Posterior vena cava (tissue), 2 donors: ENCODE measurements at regions not wholly inside any gene's neighbourhood (a gene's known extent, or its start where the extent isn't known, plus 50 kb on each side); places are given as distances from the start of the nearest gene placed in this dataset.

Experiments used
- DNase-seq: peaks from one replicate; pipeline ENCODE4 v3.0.0-alpha.2; 2020; ENCODE audit warnings: low spot score
- intact Hi-C, 2 donors: fragments of 100-400 bp; cut with DNase I; formaldehyde crosslinking; loops; one replicate each; pipeline versions ENCODE4 v1.14.1 to v1.14.2; 2022 to 2023
- donor health status: DM: yes; HTN: yes; CAD: no.
- donor health status: DM: yes; HTN: yes; CAD: no.

DNA sequence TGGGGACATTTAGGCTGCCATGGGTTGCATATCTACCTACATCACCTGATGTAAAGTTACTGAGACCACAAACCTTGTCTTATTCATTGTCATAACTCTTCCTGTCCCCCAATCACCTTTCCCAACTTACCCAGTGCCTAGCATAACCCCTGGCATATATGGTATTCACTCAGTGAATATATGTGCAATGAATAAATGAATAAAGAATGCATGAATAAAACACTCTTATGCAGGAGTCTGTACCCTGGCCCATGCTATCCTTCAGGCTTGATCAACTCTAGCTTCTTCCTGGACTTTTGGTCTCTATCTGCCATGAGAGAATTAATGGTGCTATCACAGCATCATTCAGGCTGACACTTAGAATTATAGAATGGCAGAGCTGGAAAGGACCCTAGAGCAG is 285.2 kb downstream of the SMARCA2 start:
- no peak for DNase-seq
- intact Hi-C loops, result no loop called here

DNA sequence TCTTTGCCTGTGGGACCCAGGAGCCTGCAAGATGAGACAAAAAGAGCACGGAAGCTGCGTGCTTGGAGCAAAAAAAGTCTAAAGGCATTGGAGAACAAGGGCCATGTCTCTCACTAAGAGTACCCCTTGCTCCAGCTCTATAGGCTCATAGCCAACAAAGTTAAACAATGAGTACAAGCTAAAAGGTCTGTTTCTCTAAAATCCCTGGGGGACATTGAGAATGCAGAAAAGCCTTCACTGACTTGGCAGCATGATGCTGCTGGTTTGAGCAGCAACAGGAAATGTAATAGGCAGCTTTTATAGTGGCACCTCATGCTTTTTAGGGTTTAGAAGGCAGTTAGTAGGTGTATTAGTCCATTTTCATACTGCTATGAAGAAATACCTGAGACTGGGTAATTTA is 287.5 kb downstream of the SMARCA2 start:
- intact Hi-C loops, result no loop called here
- no peak for DNase-seq

DNA sequence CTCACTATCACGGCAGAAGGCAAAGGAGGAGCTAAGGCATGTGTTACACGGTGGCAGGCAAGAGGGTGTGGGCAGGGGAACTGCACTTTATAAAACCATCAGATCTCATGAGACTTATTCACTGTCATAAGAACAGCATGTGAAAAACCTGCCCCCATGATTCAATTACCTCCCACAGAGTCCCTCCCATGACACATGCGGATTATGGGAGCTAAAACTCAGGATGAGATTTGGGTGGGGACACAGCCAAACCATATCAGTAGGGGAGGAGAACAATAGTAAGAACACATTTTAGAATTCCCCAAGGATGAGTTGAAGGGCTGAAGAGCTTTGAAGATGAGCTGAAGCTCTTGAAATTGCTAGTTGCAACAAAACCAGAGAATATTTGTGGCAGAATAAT is 287.9 kb downstream of the SMARCA2 start:
- DNase-seq, result no peak
- intact Hi-C loops, result no loop called here

DNA sequence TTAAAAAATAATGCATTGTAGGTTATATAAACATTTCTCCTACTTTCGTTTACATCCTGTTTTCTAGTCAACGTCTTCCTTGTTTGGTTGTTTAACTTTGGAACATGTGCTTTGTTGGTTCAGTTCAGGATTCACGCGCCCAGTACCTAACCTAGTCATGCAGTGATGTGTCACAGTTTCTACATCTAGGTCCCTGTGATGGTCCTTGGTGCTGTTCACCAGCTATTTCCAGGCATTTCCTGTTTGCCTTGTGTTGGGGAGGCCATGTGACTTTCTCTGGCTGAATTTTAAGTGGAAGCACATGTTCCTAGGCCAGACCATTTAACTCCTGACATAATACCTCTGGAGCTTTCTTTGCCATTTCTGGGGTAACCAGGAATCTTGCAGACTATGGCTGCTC is 292.3 kb downstream of the SMARCA2 start:
- DNase-seq, result no peak
- intact Hi-C loops, result no loop called here

DNA sequence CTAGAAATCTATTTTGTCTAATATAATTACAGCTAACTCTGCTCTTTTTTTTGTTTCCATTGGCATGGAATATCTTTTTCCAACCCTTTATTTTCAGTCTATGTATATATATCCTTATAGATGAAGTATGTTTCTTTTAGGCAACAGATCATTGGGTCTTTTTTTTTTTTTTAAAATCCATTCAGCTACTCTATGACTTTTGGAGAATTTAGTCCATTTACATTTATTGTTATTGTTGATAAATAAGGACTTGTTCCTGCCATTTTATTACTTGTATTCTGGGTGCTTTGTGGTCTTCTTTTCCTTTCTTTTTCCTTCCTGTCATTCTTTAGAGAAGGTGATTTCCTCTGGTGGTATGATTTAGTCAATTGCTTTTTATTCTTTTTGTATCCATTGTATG is 296.8 kb downstream of the SMARCA2 start:
- intact Hi-C loops, result no loop called here
- DNase-seq, result no peak

DNA sequence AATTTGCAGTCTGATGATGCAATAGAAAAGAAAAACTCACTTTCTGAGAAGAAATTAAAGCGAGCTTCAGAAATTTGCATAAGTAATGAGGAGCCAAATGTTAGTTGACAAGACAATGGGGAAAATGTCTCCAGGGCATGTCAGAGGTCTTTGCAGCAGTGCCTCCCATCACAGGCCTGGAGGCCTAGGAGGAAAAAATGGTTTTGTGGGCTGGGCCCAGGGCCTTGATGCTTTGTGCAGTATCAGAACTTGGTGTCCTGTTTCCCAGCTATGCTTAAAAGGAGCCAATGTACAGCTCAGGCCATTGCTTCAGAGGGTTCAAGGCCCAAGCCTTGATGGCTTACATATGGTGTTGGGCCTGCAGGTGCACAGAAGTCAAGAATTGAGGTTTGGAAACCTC is 298.4 kb downstream of the SMARCA2 start:
- intact Hi-C loops, result no loop called here
- DNase-seq, result no peak

DNA sequence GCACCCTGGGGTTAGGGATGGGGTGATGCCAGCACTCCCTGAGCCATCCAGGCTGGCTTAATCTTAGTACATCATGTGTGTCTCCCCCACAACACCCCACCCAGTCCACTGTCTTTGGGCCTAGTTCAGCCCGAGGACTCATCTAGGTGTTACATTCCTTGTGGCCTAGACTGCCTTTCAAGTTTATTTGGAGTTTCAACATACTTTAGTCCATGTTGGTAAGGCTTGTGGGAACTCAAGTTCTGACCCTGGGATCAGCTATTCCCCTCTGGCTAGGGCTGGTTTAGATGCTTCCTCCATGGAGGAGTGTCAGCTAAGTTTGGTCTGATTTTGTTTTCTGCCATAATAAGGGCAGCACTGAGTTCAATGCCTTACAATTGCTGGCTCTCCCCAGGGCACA is 302.4 kb downstream of the SMARCA2 start:
- intact Hi-C loops, result no loop called here
- DNase-seq, result no peak

DNA sequence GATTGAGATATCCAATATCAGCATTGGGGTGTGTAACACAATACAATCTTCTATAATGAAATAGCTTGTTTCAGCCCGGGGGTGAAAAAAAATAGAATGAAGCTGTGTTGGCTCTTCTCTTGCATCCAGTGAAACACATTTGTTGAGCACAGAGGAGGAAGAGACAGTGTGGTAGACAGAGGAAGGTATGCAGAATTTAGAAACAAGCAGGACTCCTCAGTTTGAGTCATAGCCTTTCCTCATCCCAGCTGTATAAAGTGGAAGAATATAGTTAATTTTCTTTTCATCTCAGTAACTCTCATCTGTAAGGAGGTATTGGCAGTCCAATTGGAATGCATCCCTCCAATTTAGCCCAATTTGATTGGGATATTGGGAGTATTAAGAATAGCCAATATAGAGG is 302.2 kb upstream of the VLDLR start:
- no peak for DNase-seq
- intact Hi-C loops, result no loop called here

DNA sequence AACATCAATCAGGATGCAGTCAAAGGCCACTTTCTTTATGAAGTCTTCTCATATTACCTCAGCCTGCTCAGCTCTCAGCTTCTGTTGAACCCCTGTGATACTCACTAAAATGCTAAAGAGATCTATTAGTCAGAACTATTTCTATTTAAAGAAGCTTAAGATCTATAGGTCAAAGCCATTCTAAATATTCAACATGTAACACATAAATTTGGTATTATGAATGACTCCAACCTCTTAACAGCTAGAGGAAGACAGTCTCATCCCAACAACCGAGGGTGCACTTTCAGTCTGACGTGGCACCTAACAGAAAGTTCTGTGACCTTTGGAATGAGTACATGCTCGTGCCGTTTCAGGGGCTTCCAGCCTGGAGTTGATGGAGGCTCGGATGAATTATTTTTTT is 301.5 kb upstream of the VLDLR start:
- intact Hi-C loops, result no loop called here

DNA sequence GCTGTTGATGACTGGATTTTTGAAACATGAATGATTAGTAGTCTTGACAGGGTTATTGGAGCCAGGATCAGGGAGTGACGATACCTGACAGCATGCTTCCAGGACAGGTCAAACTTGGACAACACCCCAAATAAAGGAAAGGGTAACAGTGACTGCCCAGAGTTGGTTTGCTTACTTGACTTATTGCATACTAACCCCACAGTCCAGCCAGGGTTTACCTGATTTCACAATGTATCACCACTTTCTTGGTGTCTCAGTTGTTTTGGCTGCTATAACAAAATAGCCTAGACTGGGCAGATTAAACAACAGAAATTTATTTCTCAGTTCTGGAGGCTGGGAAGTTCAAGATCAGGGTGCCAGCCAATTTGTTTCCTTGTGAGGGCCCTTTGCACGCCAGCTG is 301.0 kb upstream of the VLDLR start:
- intact Hi-C loops, result no loop called here
- DNase-seq, result no peak

More for the DNA sequence above, 301.5 kb upstream of the VLDLR start:
- no peak for DNase-seq

DNA sequence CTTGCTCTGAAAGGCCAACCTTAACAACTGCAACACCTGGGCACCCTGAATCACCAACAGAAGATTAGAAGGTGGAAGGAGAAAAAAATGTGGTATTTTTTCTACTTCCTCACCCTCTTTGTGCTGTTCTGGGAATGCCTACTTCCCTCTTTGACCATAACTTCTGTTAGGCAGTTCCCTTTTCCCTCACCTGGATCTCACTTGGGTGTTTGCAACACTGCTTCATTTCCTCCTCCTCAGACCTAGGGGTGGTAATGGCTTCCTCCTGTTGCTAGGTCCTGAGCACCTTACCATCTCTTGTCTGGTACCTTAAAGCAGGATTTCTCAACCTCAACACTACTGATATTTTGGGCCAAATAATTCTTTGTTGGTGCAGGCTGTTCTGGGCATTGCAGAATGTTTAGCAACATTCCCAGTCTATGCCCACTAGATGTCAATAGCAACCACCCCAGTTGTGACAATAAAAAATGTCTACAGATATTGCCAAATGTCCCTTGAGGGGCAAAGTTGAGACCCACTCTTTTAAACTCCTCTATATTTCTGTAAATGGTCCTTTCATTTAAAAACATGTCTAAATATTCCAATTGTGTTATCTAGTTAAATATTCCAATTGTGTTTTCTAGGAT is 300.0 kb upstream of the VLDLR start:
- intact Hi-C loops, result no loop called here
- DNase-seq, result no peak

DNA sequence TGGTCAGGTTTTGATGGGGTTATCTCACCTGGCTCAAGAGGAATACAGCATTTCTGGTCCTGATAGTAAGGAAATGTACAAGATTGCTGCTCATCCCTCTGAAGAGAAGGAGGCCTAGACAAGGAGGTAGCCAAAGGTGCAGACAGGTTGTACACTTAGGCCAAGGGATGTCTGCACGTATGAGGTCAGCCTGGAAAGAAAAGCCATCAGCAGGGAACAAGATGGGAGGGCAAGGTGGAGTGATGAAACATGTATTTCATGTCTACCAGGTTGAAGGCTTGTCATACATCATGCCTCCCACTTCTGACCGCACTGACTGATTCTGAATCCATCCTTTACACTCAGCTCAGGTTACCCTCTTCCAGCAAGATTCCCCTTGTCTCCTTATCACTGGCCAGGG is 296.8 kb upstream of the VLDLR start:
- no peak for DNase-seq

DNA sequence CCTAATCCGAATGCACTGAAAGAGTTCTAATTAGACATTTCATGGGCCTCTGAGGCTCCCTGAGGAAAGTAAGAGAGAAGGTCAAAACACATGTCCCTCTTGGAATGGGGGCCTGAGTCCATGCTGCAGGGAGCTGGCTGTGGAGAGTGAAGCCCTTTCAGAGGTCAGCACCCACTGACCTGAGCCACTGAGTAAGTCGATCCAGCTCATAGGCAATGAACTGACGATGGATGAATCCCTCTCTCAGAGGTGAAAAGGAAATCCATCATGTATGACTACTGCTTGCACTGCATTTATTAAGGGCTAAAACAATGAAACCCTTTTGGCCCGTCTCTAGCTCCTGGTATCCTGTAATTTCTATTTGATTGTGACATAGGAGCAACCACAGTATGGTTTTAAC is 288.9 kb upstream of the VLDLR start:
- DNase-seq, result no peak

More for the DNA sequence above, 296.8 kb upstream of the VLDLR start:
- intact Hi-C loops, result no loop called here

DNA sequence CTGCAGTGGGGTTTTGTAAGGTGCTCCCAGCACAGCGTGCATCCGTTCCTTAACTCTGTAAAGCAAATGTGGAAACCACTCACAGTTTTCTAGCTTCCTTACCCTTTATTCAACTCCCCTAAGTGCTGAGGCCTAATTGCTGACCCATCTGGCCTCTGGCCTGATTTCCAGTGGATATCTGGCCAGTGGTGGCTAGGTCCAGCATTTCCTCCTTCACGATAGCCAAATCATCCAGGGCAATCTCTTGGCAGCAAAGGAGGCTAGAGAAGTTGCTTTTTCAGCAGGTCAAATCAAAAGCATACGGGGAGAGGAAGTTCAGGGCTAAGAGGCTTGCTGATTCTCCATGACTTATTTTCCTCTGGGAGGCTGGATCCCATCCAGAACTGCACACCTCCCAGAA is 286.3 kb upstream of the VLDLR start:
- DNase-seq, result no peak
- intact Hi-C loops, result no loop called here

More for the DNA sequence above, 288.9 kb upstream of the VLDLR start:
- intact Hi-C loops, result no loop called here

DNA sequence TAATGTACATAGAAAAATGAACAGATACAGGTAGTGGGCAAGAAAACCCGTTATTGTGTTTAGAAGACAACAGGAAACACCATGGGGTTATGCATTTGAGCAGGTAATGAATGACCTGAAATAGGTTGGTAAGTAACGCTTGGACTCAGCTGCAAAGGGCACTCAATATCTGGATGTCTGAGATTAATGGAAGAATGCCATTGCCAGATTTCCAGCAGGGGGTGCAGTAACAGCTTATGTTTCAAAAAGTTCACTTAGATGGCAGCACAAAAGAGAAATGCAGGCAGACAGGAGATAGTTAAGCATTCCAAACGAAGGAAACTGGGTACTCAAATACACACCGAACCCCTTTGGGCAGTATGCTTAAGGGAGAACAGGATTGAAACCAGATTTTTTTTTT is 285.5 kb upstream of the VLDLR start:
- DNase-seq, result no peak
- intact Hi-C loops, result no loop called here

DNA sequence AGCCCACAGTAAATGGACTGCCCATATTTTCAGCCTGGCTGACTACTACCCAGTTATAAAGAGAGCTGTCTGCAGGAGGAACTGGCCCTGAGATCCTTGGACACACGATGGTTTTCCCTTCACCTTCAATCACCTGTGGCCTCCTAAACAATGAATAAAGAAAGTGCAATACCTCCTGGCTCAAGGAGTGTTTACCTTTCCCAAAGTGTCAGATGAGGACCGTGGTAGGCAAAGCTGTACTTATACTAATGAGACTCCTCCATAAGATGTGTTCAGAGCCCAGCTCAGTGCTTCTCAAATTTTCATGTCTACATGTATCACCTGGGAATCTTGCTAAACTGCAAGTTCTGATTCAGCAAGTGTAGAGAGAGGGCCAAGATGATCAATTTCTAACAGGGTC is 284.5 kb upstream of the VLDLR start:
- no peak for DNase-seq
- intact Hi-C loops, result no loop called here

DNA sequence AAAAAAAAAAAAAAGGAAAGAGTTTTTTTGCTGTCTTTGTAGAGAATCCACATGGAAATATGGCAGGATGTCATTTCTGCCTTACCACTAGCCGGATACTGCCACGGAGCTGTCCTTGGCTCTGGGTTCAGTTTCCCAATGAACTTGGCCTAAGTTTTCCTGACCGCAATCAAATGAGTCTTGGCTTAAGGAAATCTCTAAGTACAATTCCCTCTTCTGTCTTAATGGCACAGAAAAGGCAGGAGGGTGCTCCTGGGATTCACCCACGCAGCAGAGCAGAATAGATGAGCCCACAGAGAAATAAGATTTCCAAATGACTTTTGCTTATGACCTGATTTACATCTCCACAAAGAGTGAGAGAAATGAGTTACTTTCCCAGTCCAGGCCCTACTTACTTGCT is 284.0 kb upstream of the VLDLR start:
- no peak for DNase-seq
- intact Hi-C loops, result no loop called here

DNA sequence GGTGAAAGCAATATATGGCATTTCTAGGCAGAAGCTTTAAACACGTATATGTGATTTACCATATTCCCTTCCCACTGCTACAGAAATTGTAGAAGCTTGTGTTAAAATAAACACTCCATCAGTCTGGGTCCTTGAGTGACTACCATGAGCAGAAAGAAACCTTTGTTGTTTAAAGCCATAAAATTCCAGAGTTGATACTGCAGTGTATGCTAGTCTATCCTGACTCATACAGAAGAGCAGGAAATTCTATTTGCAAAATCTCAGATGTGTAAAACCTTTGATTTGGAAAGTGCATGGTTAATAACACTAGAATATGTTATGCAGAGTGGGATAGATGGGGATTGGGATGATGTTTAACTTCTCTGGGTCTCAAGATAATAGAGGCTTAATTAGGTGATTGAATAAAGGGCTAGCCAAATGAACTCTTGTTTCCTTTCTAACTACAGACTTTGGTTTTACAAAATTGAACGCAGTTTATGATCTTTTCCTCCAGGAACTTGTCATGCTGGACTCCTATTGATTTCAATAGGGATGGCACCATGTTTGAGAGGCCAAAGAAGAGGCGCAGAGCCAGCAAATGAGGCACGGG is 282.7 kb upstream of the VLDLR start:
- intact Hi-C loops, result no loop called here
- no peak for DNase-seq

DNA sequence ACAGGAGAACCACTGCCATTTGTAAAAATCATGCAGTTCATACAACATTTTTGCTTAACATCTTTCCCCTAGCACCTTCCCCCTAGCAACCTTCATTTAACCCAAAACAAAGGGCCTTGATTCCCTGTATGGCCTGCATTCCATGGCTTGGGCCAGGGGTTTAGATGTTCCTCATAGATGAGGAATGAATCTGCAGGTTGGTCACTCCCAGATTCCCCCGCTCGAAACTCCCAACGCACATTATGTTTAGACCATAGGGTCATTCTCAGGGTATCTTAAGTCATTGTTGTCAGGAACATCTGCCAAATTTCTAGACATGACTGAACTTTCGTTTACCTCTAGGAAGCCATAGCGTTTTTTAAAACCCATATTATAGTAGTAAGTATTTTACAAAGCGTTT is 282.2 kb upstream of the VLDLR start:
- DNase-seq, result no peak
- intact Hi-C loops, result no loop called here

DNA sequence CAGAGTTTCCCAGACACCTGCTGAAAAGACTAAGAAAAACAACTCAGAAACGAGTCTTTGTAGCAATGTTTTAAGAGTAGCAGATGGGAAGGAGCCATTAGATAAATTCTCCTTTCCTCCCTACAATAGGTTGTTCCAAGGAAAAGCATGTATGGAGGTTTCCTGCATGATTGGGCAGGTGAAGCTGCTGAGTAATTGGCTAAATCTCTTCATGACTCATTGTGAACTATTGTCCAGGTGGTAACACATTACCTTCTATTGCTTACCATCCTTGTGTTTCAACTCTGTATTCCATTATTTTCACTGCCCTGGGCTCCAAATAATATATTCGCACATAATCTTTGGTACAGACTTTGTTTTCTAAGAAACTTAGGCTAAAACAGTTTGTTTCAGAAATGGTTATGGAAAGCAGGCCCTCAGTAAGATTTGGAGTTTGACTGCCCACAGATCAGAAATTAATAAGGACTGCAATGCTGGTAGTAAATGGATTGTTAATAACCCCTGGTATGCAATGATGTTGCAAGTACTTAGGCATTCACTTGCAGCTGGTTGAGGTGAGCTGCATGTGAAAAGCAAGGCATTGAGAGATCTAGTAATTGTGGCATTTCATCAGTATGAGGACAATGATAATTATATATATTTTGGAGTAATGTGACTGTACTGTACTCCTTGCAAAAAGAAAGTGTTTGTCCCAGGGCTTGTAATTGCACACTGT is 281.4 kb upstream of the VLDLR start:
- intact Hi-C loops, result no loop called here
- no peak for DNase-seq

DNA sequence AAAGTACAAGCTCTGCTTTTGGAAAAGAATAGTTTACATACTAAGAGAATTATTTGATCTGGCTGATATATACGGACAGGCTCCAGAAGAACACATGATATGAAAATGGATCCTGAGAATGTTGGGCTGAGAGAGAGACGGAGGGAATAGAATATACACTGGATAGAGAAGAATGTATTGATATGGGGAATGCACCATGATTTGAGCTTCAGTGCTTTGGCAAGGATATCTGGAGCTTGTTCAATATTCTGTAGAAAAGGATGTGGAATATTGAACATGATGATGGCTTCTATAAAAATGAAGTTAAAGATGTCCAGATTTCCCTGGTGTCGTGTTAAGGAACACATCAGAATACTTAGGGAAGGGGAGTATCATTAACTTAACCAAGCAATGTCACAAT is 280.5 kb upstream of the VLDLR start:
- no peak for DNase-seq
- intact Hi-C loops, result no loop called here
